ENCODE measurements at regions not wholly inside any gene's neighbourhood (a gene's known extent, or its start where the extent isn't known, plus 50 kb on each side); places are given as distances from the start of the nearest gene placed in this dataset.

GRCh38 chr9:108108852-108109448 lies 619.4 kb upstream of the KLF4 start:
- H3K27ac ChIP-seq: no peak overlapping the region
- no peaks in the 10 kb centered on the region for H4K20me1 ChIP-seq (ENCODE audit: insufficient read depth)
- no peak overlapping the region for H3K9ac ChIP-seq
- no peaks in the 10 kb centered on the region for H3K4me1 ChIP-seq (ENCODE audit: low read depth, poor library complexity, severe bottlenecking)
- no peaks in the 10 kb centered on the region for H3K79me2 ChIP-seq (ENCODE audit: insufficient read depth, low read depth)
- no peak for TF ChIP-seq CTCF (conservative IDR thresholded peaks at IDR 0.05; ENCODE audit: low read depth, low read length)
- no peak overlapping the region for H3K4me2 ChIP-seq
- no peaks in the 10 kb centered on the region for H3K36me3 ChIP-seq (ENCODE audit: insufficient read depth)
- H3K27me3 ChIP-seq (ENCODE audit: insufficient read depth, low read depth): no peaks in the 10 kb centered on the region
- no peak overlapping the region for H3K4me3 ChIP-seq (IDR thresholded peaks at IDR 0.05; ENCODE audit: insufficient read depth, low read depth, low read length)
- H2AFZ ChIP-seq (ENCODE audit: low read depth): no peak overlapping the region

- Histone ChIP-seq H3K36me3 (ENCODE audit: insufficient read depth) (no peaks in the 10 kb centered on the region), H3K4me3 (IDR thresholded peaks at IDR 0.05; ENCODE audit: insufficient read depth, low read depth, low read length) (no peak overlapping the region), H3K27ac (no peak overlapping the region), H2AFZ (ENCODE audit: low read depth) (no peak overlapping the region), H3K9ac (no peak overlapping the region), H3K79me2 (ENCODE audit: insufficient read depth, low read depth) (no peaks in the 10 kb centered on the region), H3K4me1 (ENCODE audit: low read depth, poor library complexity, severe bottlenecking) (no peaks in the 10 kb centered on the region), H3K27me3 (ENCODE audit: insufficient read depth, low read depth) (no peaks in the 10 kb centered on the region), H4K20me1 (ENCODE audit: insufficient read depth) (no peaks in the 10 kb centered on the region), H3K4me2 (no peak overlapping the region)
- no peak for TF ChIP-seq CTCF (conservative IDR thresholded peaks at IDR 0.05; ENCODE audit: low read depth, low read length)
Measured at GRCh38 chr9:108108280-108108851, 618.8 kb upstream of the KLF4 start.

- Histone ChIP-seq H3K36me3 (ENCODE audit: insufficient read depth) (no peaks in the 10 kb centered on the region), H2AFZ (ENCODE audit: low read depth) (no peak overlapping the region), H3K4me1 (ENCODE audit: low read depth, poor library complexity, severe bottlenecking) (no peaks in the 10 kb centered on the region), H3K4me3 (IDR thresholded peaks at IDR 0.05; ENCODE audit: insufficient read depth, low read depth, low read length) (no peak overlapping the region), H3K4me2 (no peak overlapping the region), H3K27ac (no peak overlapping the region), H3K27me3 (ENCODE audit: insufficient read depth, low read depth) (no peaks in the 10 kb centered on the region), H3K79me2 (ENCODE audit: insufficient read depth, low read depth) (no peaks in the 10 kb centered on the region), H3K9ac (no peak overlapping the region), H4K20me1 (ENCODE audit: insufficient read depth) (no peaks in the 10 kb centered on the region)
- no peak for TF ChIP-seq CTCF (conservative IDR thresholded peaks at IDR 0.05; ENCODE audit: low read depth, low read length)
Measured at GRCh38 chr9:108105885-108106284, 616.3 kb upstream of the KLF4 start.

GRCh38 chr9:108104991-108105390 lies 615.4 kb upstream of the KLF4 start:
- Histone ChIP-seq H3K27ac (no peak overlapping the region), H3K4me1 (ENCODE audit: low read depth, poor library complexity, severe bottlenecking) (peaks cover 2% of the 10 kb centered on the region), H3K4me3 (IDR thresholded peaks at IDR 0.05; ENCODE audit: insufficient read depth, low read depth, low read length) (no peak overlapping the region), H3K79me2 (ENCODE audit: insufficient read depth, low read depth) (no peaks in the 10 kb centered on the region), H3K4me2 (no peak overlapping the region), H2AFZ (ENCODE audit: low read depth) (no peak overlapping the region), H3K36me3 (ENCODE audit: insufficient read depth) (no peaks in the 10 kb centered on the region), H3K9ac (no peak overlapping the region), H3K27me3 (ENCODE audit: insufficient read depth, low read depth) (no peaks in the 10 kb centered on the region), H4K20me1 (ENCODE audit: insufficient read depth) (no peaks in the 10 kb centered on the region)
- TF ChIP-seq CTCF (conservative IDR thresholded peaks at IDR 0.05; ENCODE audit: low read depth, low read length): no peak

Measured in KMS-11 (cell line).